GM18508 (cell line): ENCODE measurements at regions not wholly inside any gene's neighbourhood (a gene's known extent, or its start where the extent isn't known, plus 50 kb on each side); places are given as distances from the start of the nearest gene placed in this dataset.
"Not testable (repeated sequence)": the region's sequence is repeated elsewhere in the genome, so short reads cannot be mapped to it uniquely, and the experiment has no call there.

Experiments used
- ATAC-seq: cut with Tn5 transposase; IDR thresholded peaks from one replicate; pipeline ENCODE4 v1.9.1; 2021; ENCODE audit warnings: moderate number of reproducible peaks; ENCODE audit not compliant: insufficient read depth, unreplicated experiment

DNA sequence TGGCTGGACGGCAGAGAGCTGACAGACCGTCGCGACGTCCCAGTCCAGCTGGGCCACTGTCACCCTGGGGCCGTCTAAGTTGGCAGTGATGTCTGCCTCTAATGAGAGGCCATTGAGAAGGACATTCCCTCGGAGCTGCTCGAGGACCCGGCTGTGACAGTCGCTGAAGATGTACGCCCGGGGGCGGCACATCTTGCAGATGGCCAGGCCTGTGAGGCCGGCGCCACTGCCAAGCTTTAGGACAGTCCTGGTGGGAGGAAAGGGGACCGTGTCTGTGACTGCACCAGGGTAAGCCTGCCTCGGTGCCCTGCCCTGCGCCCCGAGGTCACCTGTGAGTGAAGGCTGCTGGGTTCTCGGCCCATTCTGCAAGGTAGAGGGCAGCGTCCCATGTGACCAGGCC is 181.6 kb downstream of the ADRA2C start:
- ATAC-seq, result not testable (repeated sequence)

DNA sequence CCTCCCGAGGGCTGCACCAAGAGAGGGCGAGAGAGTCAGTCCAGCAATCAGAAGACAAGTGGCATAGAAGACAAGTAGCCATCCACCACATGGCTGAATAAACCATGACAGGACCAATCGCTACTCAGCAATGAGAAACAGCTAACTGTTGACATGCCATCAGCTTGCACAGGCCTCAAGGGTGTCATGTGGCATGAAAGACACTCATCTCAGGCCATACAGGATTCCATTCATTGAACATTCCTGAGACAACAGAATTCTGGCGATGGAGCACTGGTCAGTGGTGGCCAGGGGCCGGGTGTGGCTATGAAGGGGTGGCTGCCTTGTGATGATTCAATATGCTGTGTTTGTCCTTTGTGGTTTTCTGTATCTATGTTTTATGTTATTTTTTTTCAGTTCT is 182.0 kb downstream of the ADRA2C start:
- ATAC-seq, result not testable (repeated sequence)

DNA sequence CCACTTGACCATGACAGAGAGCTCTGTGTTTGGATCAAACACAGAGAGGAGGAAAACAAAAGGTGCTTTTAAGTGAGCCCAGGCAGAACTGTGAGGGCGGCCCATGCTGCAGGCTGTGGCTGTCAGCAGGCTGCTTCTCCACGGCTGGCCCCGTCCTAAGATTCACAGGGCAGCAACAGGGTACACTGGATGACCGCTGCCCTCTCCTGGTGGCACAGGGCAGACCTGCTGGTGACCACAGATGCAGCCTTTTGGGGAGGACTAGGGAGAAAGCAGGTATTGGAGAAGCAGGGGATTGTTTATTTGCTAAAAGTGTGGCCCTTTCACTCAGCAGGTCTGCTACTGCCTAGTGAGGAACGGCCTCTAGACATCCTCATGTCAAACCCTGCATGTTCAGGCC is 183.7 kb downstream of the ADRA2C start:
- not testable (repeated sequence) for ATAC-seq

DNA sequence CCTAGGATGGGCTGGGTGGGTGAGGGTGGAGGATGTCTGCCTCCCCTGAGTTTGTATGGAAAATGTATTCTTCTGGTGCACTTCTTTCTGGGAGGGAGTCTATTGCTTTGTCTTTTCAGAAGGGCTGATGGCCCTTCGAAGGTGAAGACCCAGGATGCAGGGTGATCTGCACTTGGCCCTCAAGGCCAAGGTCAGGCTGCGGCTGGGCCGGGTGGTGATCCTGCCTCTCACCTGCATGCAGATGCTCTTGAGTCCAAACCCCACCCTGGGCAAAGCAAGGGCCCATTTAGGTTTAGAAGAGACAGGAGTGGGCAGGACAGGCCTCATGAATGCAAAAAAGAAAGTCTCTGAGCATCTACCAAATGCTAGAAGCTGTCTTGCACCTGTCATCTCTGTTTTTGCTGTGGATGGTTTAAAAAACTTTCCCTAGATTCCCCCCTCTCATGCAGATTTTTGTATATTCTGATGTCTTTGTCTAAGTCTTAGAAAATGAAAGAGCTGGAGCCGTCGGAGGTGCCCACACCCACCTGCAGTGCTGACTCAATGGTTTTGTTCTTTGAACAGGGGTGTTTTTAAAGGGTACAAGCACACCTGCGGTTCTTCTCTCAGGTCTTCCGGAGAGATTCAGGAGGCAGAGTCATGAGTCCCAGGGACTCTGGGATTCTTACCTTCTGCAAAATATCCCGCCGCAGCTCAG is 186.4 kb downstream of the ADRA2C start:
- ATAC-seq, result not testable (repeated sequence)

DNA sequence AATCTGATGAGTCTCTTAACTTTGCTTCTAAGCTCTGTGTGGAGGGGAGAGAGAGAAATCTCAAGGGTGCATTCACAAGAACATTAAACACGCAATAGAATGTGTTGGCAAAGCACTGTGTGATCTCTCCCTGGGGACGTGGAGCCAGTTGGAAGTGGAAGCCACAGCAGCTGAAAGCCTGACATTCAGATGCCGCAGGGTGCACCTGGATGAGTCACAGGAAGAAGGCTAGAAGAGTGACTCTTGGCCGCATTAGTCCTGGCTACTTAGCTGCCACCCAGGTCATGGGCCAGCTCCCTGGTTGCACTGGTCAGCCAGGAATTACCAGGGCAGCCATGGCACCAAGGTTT is 186.9 kb downstream of the ADRA2C start:
- not testable (repeated sequence) for ATAC-seq

DNA sequence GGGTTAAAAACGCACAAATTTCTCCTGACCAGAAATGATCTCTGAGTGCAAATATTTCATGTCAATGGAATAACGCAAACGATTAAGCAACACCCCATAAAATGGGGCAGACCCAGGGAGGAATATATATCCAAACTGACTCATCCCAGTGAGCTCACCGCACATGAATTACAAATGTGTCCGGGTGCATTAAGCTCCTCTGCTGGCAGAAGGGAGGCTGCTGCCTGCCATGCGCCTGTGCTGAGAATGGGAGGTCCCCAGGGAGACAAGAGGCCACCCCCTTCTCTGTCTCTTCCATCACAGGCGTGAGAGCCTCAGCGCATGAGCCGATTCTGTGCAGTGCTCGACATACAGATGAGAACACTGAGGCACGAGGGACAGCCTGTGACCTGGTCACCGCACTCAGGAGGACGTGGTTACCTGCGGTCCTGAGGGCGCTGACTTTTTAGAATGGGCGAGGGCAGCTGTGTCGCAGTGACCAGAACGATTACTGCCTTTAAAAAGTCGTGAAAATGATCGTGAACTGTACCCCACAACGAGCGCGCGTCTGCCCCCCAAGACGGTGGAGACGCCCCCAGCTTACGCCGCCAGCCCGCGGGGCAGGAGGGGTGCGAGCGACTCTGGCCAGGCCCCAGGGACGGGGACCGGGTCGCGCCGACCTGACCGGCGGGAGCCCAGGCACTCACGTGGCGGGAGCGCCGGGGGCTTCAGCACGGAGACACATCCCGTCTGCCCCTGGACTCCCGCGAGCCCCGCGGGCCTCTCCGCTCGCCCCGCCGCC is 188.5 kb downstream of the ADRA2C start:
- not testable (repeated sequence) for ATAC-seq

DNA sequence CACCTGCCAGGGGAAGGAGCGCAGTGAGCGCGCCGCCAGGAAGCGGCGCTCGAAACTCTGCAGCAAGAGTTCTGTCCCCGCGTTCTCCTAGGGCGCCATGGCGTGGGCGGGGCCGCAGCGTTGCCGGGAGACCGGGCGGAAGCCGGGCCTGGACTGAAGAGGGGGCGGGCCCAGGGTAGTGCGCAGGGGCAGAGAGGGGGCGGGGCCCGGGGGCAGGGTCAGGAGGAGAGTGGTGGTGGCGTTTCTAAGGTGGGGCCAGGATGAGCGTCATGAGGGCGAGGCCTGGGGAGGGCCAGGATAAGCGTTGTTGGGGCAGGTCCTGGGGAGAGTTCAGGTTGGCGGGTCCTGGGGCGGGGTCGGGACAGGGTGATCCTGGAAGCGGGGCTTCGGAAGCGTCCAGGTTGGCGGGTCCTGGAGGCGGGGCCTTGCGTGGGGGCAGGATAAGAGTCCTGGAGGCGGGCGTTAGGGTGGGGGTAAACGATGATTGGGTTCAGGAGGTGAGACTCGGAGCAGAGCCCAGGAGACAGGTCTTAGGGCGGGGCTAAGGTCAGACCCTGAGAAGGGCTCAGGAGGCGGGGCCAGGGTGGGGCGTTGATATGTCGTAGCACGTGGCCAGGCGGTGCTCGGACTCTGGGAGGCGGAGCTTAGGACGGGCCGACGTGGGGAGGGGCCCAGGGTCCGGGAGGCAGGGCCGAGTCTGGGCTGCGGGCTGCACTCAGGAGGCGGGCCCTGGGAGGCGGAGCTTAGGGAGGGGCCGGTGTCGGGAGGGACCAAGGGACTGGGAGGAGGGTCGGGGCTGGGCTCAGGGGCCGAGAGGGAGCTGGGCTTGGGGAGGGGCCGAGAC is 189.4 kb downstream of the ADRA2C start:
- peak; percentile 89 for ATAC-seq

DNA sequence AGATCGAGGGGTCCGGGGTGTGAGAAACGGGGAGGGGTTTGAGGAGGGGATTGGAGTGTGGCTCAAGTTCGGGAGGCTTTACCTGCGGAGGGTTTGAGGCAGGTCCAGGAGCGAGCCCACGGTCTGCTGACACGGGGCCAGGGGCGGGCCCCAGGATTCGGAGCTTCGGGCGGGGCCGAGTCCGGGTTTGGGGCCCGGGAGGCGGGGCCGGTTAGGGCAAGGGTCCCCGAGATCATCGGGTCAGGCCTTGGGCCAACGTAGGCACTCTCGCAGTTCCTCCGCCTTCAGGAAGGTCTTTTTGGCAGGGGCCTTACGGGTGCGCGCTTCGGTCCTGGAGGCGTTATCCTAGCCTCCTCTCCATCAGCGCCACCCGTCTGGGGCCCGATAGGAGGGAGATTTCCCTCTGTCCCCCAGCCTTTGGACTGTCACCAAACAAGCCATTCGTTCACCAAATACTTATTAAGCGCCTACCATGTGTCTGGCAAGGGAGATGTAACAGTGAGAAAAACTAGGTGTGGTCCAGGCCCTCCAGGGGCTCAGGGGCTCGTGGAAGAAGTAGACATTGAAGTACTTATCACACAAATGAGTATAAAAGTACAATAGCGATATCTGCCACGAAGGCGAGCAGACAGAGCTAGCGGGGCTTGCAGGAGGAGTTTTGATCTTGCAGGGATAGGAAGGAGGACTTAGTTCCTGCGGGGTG is 190.1 kb downstream of the ADRA2C start:
- not testable (repeated sequence) for ATAC-seq

DNA sequence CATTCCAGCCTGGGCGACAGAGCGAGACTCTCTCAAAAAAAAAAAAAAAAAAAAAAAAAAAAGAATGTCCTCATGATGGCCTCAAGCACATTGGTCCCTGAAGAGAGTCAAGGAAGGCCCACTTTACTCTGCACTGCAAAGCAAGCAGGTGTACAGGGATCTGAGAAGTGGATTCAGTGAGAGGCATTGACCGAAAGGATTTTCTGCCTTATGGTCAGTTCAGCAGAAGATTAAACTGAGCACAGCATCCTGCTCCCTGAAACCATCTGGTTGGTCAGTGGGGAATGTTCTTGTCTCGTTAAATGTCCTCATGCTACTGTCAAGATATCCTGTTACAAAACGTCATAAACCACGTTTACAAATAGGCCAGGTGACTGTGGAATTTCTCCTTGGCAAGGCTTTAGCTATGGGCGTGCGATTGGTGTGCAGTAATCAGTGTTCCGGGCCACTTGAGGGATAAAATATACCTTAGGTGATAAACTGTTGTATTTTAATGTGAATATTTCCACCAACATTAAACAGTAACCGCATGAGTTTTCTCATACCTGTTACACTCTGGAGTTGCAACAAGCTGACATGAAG is 195.0 kb downstream of the ADRA2C start:
- ATAC-seq, result not testable (repeated sequence)

DNA sequence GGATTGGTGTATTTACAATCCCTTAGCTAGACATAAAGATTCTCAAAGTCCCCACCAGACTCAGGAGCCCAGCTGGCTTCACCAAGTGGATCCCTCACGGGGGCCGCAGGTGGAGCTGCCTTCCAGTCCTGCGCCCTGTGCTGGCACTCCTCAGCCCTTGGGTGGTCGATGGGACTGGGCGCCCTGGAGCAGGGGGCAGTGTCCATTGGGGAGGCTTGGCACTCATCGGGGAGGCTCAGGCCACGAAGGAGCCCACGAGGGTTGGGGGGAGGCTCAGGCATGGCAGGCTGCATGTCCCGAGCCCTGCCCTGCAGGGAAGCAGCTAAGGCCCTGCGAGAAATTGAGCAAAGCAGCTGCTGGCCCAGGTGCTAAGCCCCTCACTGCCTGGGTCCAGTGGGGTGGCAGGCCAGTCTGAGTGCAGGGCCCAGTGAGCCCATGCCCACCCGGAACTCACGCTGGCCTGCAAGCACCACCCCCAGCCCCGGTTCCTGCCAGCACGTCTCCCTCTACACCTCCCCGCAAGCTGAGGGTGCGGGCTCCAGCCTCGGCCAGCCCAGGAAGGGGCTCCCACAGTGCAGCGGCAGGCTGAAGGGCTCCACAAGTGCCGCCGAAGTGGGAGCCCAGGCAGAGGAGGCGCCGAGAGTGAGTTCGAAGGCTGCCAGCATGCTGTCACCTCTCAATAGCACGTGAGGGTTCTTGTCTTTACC is 198.5 kb downstream of the ADRA2C start:
- not testable (repeated sequence) for ATAC-seq

DNA sequence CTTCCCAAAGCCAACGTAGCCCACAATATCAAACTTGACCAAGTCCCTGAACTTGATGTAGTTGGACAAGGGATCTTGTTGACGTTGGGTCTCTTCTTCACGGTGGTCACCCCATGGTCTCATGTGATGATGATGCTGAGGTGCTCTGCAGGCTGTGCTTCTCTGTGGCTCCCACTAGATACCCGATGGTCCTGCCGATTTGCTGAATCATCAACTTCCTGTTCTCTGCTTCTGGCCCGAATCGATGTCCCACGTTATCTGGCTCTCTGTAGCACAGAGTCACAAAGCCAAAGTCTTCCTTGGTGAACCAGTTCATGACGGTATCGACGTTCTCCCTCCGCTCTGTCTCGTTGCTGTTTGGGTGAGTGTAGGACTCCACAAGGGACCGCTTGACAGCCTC is 201.0 kb downstream of the ADRA2C start:
- ATAC-seq, result not testable (repeated sequence)

DNA sequence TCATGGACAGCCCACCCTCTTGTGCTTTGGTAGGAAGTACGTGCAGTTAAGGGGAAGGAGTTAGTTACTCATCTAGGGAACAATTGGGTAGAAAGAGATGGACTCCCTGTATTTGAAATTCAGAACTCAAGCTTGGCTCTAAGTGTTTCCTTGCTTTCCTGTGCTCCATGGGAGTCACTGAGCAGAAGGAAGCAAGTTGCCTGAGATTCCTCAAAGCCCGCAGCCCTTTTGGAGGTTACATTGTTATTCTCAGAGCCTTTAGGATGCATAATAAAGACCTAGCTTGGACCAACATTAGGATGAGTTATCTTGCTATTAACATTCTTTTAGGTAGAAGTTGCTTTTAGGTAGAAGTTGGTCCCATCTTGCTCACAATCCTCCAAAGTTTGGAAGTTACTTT is 206.4 kb downstream of the ADRA2C start:
- not testable (repeated sequence) for ATAC-seq

DNA sequence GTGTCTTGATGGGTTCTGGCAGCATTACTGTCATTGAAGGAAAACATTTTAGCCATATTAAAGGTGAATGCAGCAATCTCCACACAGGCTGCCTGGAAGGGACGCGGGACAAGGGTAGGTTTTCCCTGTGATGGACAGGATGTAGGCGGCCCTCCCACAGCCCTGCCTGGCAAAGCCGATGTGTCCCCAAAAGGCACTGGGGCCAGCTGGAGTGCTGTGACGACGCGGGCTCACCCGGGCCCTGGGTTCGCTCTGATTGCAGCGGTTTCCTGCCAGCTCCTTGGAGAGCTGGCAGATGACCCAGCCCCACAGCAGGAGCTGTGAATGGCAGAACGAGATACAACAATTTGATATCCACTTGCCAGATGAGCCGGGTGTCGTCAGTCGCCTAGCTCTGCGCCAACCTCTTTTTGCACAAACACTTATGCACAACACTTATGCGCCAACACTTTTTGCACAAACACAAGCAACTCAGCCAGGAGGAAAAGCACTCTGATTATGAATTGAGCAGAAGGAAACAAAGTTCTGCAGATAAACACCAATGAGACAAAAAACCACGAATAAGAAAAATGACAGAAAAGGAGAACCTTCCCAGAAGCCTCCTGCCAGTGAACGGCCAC is 207.5 kb downstream of the ADRA2C start:
- not testable (repeated sequence) for ATAC-seq

DNA sequence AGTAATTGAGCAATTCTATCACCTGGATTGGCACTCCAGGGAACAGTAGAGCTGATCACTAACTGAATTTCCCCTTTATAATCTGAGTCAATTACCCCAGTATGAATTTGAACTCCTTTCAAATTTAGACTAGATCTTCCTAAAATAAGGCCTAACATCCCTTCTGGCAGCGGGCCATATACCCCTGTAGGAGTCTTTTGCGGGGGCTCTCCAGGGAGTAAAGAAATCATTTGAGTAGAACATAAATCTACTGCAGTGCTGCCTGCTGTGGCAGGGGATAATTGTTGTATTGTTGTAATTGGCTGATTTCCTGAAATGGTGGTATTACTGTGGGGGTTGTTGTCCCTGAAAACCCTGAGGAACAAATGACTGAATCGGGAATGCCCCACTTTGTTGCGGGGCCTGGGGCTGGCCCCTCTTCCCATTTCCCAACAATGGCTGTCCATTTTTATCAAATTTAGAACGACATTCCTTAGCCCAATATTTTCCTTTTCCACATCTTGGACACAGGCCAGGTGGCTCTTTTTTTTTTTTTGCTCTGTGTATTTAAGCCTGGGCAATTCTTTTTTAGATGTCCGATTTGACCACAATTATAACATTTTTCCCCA is 217.4 kb downstream of the ADRA2C start:
- ATAC-seq, result not testable (repeated sequence)

DNA sequence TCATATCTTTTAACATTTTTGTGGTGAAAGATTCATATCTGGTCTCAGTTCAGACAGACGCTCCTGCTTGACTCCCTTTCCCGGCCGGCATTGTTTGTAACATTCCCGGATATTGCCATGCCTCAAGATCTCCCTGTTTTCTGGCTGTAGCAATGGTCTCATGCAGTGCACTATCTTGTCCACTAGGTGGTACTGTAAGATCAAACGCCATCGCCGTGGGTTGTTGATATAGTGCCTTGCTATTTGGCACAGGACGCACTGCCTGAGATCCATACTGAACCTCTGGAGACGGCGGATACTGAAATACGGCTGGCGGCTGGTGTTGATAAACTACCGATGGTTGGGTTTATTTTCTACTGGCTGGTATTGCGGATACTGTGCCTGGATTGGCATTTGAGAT is 218.6 kb downstream of the ADRA2C start:
- not testable (repeated sequence) for ATAC-seq

DNA sequence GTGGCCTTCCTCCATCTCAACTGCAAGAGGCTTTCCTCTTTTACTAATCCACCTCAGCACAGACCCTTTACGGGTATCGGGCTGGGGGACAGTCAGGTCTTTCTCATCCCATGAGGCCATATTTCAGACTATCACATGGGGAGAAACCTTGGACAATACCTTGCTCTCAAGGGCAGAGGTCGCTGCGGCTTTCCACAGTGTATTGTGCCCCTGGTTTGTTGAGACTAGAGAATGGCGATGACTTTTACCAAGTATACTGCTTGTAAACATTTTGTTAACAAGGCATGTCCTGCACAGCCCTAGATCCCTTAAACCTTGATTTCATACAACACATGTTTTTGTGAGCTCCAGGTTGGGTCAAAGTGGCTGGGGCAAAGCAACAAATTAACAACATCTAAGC is 220.2 kb downstream of the ADRA2C start:
- not testable (repeated sequence) for ATAC-seq

DNA sequence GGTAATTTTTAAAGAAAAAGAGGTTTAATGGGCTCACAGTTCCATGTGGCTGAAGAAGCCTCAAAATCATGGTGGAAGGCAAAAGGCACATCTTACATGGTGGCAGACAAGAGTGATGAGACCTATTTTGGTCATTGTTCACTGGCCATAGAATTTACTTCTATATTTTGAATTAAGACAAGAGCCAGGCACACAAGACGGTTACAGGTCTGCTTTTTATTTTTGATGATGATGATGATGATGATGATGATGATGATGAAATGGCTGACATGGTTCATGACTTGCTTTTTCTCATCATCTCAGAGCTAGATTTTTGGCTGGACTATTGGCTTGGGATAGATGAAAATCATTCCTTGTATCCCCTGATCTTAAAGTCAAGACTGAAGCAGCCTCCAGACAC is 229.3 kb downstream of the OTOP1 start:
- ATAC-seq, result not testable (repeated sequence)

DNA sequence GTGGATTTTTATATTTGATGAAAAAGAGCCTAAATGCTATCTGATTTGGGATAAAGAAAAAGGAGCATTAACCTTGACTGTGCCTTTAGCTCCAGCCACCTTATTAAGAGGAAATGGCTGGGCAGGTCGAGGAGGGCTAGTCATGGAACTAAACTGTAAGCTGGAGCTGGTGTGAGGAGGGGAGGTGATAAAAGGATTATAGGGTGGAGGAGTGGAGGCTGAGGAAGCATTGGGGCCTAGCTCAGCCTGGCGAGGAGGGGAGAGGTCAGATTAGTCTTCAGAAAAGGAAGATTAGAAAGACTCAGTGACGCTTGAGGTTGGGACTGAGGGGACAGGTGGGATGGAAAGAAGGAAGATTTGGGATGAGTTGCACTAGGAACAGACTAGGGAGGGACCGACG is 222.7 kb downstream of the OTOP1 start:
- not testable (repeated sequence) for ATAC-seq
